ENCODE measurements at regions not wholly inside any gene's neighbourhood (a gene's known extent, or its start where the extent isn't known, plus 50 kb on each side); places are given as distances from the start of the nearest gene placed in this dataset.

DNA sequence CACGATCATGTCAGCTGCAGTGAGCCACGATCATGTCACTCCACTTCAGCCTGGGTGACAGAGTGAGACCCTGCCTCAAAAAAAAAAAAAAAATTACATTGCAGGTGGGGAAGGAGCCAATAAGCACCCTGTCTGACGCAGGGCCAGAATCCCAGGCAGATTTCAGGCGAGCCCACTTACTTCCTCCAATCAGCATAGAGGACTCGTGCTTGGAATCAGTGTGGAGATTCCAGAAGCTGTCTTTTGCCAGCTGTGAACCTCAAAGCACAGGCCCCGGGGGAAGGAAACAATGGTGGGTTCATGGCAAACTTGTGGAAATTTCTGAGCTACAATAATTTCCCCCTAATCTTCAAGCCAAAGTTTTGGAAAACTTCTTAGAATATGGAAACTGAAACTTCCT lies 178.2 kb upstream of the ZNF644 start:
- no peaks in the 10 kb centered on the region for H3K9me3 ChIP-seq (ENCODE audit: control insufficient read depth in 4 of 4, low read length in 3 of 4)
- H3K36me3 ChIP-seq (ENCODE audit: control insufficient read depth in 4 of 4, insufficient read depth in 3 of 4, low read depth in 1 of 4, low read length in 3 of 4) = no peaks in the 10 kb centered on the region
- no peak overlapping the region for H3K9ac ChIP-seq (ENCODE audit: low read depth in 1 of 2, low read length in 2 of 2)
- no peaks in the 10 kb centered on the region for H3K27me3 ChIP-seq (ENCODE audit: control insufficient read depth in 4 of 4, insufficient read depth in 4 of 4, low read length in 3 of 4)
- TF ChIP-seq CTCF (IDR thresholded peaks at IDR 0.05; ENCODE audit: low read depth, low read length, missing input control) (no peak), RAD21 (IDR thresholded peaks at IDR 0.05) (no peak), REST (IDR thresholded peaks at IDR 0.05) (no peak), SP1 (IDR thresholded peaks at IDR 0.05) (no peak), JUND (IDR thresholded peaks at IDR 0.05) (no peak), RXRA (IDR thresholded peaks at IDR 0.05) (no peak), ATF3 (IDR thresholded peaks at IDR 0.05) (no peak), FOXA2 (IDR thresholded peaks at IDR 0.05) (no peak), YY1 (IDR thresholded peaks at IDR 0.05) (no peak), EGR1 (IDR thresholded peaks at IDR 0.05; ENCODE audit: low read depth in 2 of 2) (no peak), ZBTB33 (IDR thresholded peaks at IDR 0.05) (no peak), TAF1 (conservative IDR thresholded peaks at IDR 0.05) (no peak), HNF4A (conservative IDR thresholded peaks at IDR 0.05) (no peak), GABPA (IDR thresholded peaks at IDR 0.05 in 1 of 2, conservative IDR thresholded peaks at IDR 0.05 in 1 of 2) (no peak), NR2F2 (IDR thresholded peaks at IDR 0.05) (no peak), HNF4G (IDR thresholded peaks at IDR 0.05) (no peak), FOXA1 (IDR thresholded peaks at IDR 0.05) (no peak), MAX (IDR thresholded peaks at IDR 0.05) (no peak)
- H3K27ac ChIP-seq (ENCODE audit: low read depth in 1 of 2, low read length in 2 of 2) = no peak overlapping the region
- H3K4me3 ChIP-seq (ENCODE audit: low read depth in 1 of 3, low read length in 3 of 3) = no peak overlapping the region
- H3K4me1 ChIP-seq (ENCODE audit: control insufficient read depth in 4 of 4, insufficient read depth in 4 of 4, low read length in 3 of 4) = no peaks in the 10 kb centered on the region
- no peak for DNase-seq (ENCODE audit: low spot score)
- WGBS = 75% methylated on average over 6 of the region's 6 CpGs

Measured in liver (tissue), 8 donors.